NT2/D1 (cell line): ENCODE measurements at regions not wholly inside any gene's neighbourhood (a gene's known extent, or its start where the extent isn't known, plus 50 kb on each side); places are given as distances from the start of the nearest gene placed in this dataset.

Experiments
- SUZ12 ChIP-seq: IDR thresholded peaks from 2 replicates; pipeline ENCODE4 v1.6.1; 2011; ENCODE audit not compliant: insufficient read length, insufficient read depth; ENCODE audit errors: extremely low read depth
- YY1 ChIP-seq: IDR thresholded peaks from 2 replicates; pipeline ENCODE4 v1.6.1; 2011; ENCODE audit not compliant: insufficient read length, insufficient read depth
- ZNF274 ChIP-seq: IDR thresholded peaks from 2 replicates; pipeline ENCODE4 v1.6.1; 2011; ENCODE audit warnings: mild to moderate bottlenecking, low read depth, low read length

DNA sequence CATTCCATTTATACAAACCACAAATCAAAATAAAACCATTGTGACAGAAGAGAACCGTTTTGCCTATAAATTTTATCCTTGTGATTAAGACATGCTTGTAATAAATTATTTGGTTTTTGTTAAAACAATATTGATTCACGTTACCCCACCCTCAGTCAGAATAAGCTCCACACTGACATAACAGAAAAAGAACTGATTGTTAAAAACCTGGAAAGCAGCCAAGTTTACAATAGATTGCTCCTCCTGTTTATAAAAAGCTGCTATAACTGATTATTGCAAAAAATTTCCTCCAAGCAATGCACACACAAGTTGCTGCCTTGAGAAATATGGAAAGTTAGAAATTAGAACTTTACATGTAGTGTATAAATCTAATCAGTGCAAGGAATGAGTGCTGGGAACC, 263.5 kb downstream of the SETD4 start:
- TF ChIP-seq SUZ12 (no peak), YY1 (no peak), ZNF274 (no peak)
